Kidney epithelial cell (primary cell): ENCODE measurements at regions not wholly inside any gene's neighbourhood (a gene's known extent, or its start where the extent isn't known, plus 50 kb on each side); places are given as distances from the start of the nearest gene placed in this dataset.

Experiments
- DNase-seq: peaks from one replicate; pipeline ENCODE4 v3.0.0-alpha.2; 2010; ENCODE audit warnings: low read depth
- H3K27me3 ChIP-seq: 2 replicates; pipeline ENCODE4 v1.6.0; 2011; ENCODE audit warnings: low read length; ENCODE audit not compliant: control insufficient read depth, insufficient read depth
- H3K36me3 ChIP-seq: 2 replicates; pipeline ENCODE4 v1.5.1; 2011; ENCODE audit warnings: low read length; ENCODE audit not compliant: control insufficient read depth, insufficient read depth
- H3K4me3 ChIP-seq: 2 replicates; pipeline ENCODE4 v1.5.1; 2011; ENCODE audit warnings: low read depth, mild to moderate bottlenecking, control low read depth, low read length
- TF ChIP-seq, protein P1 (sequence below): IDR thresholded peaks from 2 replicates; pipeline ENCODE4 v1.5.1; 2011; ENCODE audit warnings: mild to moderate bottlenecking, moderate library complexity, low read length, control low read depth, inconsistent platforms; ENCODE audit not compliant: insufficient read depth, poor library complexity, severe bottlenecking

DNA sequence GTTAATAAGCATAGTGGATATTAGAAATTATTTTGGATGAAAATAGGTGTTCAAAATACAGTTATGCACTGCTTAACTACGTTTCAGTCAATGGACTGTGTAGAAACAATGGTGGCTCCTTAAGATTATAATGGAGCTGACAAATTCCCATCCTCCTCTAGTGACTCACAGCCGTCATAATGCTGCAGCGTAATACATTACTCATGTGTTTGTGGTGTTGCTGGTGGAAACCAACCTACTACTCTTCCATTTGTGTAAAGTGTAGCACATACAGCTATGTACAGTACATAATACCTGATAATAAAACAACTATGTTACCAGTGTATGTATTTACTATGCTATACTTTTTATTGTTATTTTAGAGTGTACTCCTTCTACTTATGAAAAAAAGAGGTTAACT is 111.2 kb upstream of the TMCC3 start:
- DNase-seq: peak; percentile 92
- TF ChIP-seq, protein P1, sequence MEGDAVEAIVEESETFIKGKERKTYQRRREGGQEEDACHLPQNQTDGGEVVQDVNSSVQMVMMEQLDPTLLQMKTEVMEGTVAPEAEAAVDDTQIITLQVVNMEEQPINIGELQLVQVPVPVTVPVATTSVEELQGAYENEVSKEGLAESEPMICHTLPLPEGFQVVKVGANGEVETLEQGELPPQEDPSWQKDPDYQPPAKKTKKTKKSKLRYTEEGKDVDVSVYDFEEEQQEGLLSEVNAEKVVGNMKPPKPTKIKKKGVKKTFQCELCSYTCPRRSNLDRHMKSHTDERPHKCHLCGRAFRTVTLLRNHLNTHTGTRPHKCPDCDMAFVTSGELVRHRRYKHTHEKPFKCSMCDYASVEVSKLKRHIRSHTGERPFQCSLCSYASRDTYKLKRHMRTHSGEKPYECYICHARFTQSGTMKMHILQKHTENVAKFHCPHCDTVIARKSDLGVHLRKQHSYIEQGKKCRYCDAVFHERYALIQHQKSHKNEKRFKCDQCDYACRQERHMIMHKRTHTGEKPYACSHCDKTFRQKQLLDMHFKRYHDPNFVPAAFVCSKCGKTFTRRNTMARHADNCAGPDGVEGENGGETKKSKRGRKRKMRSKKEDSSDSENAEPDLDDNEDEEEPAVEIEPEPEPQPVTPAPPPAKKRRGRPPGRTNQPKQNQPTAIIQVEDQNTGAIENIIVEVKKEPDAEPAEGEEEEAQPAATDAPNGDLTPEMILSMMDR: no peak
- H3K27me3 ChIP-seq: no peaks in the 10 kb centered on the region

DNA sequence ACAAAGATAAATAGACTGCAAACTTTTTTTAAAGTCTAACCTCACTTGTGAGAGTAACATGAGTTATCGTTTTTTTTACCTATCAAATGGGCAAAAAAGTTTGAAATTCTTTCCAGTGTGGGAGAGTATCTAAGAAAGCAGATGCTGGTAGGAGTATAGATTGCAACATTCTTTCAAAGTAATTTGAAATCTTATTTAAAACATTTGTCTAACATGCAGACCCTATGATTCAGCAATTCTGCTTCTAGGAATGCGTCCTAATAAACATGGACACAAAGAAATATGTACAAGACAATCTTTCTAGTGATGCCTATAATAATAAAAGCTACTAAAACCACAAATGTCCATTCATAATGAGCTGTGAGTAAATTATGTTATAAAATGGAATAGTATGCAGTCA is 110.4 kb upstream of the TMCC3 start:
- Histone ChIP-seq H3K36me3 (no peaks in the 10 kb centered on the region), H3K4me3 (no peak overlapping the region), H3K27me3 (no peaks in the 10 kb centered on the region)
- TF ChIP-seq, protein P1: no peak
- DNase-seq: no peak

More for the DNA sequence above, 111.2 kb upstream of the TMCC3 start:
- no peaks in the 10 kb centered on the region for H3K36me3 ChIP-seq
- no peak overlapping the region for H3K4me3 ChIP-seq

DNA sequence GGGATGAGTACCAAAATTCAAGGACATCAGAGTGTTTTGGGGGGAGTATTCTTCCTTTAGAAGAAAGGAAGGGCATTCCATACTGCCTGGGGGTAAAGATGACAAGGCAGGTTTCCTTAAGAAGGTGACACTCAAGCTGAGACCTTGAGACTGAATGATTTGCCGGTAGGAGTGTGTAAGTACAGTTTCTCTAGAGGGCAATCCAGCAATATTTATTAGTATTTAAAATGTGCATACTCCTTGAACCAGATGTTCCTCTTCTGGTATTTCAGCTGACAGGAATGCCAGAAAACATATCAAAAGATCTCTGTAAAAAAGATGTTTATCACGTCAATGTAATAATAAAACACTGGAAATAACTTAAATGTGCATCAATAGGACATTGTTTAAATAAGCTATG is 106.4 kb upstream of the TMCC3 start:
- TF ChIP-seq, protein P1: no peak
- no peaks in the 10 kb centered on the region for H3K27me3 ChIP-seq
- no peaks in the 10 kb centered on the region for H3K36me3 ChIP-seq
- no peak overlapping the region for H3K4me3 ChIP-seq
- DNase-seq: no peak

DNA sequence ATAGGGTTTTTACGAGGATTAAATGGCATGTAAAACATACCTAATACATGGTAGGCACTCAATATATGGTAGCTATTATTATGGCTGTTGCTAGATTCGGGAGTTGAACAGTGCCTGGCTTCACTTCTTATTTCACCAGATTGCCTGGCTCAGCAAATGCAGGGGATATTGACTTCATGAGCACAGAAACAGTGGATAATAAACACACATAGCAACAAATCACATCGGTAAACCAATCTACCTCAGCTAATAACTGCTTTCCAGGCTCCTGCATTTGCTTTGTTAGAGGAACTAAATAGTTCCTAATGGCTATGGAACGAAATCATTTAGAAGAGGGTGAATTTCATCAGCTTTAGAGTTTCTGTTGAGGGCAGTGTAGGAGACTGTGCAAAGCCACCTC is 105.2 kb upstream of the TMCC3 start:
- Histone ChIP-seq H3K4me3 (no peak overlapping the region), H3K36me3 (no peaks in the 10 kb centered on the region), H3K27me3 (no peaks in the 10 kb centered on the region)
- no peak for DNase-seq
- TF ChIP-seq, protein P1: no peak

DNA sequence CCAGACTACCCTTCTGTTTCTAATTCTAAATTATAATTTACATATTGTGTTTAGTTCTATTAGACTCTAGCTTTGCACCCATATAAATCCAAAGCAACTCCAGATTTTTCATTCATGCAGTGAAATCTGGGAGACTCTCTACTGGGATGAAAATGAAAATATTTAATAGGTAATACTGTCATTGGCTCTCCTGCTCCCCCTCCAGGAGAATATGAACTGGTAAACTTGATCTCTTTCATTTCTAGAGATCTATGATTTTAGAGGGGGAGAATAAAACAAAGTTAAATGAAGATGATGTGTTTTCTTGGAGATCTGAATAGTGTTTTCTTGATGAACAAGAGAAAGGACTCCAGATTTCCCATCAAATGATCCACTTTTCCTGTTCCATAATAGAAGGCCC is 104.3 kb upstream of the TMCC3 start:
- H3K27me3 ChIP-seq: no peaks in the 10 kb centered on the region
- TF ChIP-seq, protein P1: peak; percentile 19
- no peaks in the 10 kb centered on the region for H3K36me3 ChIP-seq
- no peak for DNase-seq
- no peak overlapping the region for H3K4me3 ChIP-seq

DNA sequence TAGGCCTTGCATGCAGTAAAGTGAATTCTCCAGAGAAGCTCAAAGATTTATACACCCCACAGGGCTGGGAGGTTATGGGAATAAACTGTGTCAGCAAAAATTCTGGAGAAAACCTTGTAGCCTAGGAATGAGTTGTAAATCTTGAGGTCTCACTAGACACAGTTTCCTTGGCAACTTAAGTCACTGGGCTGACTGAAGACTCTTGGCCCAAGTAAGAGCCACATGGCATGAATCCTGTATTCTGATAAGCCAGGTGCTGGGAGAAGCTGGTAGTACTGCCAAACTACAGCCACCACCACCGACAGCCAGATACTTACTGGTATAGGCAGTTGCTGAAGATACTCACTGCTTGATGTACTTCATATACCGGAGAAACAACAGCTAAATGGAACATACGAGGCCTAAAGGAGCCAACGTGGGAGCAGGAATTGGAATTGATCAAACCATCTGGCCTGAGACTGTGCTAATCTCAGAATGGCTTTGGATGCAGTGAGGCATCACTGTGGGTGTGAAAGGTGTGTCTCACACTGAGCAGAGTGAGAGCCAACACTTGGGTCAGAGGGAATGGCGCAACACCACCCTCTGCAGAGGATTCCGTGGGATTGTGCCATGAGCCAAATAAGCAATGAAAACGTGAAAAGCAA is 102.8 kb upstream of the TMCC3 start:
- TF ChIP-seq, protein P1: no peak
- H3K36me3 ChIP-seq: no peaks in the 10 kb centered on the region
- DNase-seq: no peak
- no peak overlapping the region for H3K4me3 ChIP-seq
- H3K27me3 ChIP-seq: no peaks in the 10 kb centered on the region
